Gastrocnemius medialis (tissue), 4 donors: ENCODE measurements at regions not wholly inside any gene's neighbourhood (a gene's known extent, or its start where the extent isn't known, plus 50 kb on each side); places are given as distances from the start of the nearest gene placed in this dataset.

Source experiments
- CTCF ChIP-seq, 5 experiments: fragments of 450-650 bp in 3 of 5; fragments of 200-600 bp in 2 of 5; sonication (generic) in 2 of 5; IDR thresholded peaks in 4 of 5; conservative IDR thresholded peaks in 1 of 5; 1 replicate in 4 of 5; 2 replicates in 1 of 5; pipeline ENCODE4 v1.5.1; 2016 to 2019; ENCODE audit warnings: antibody characterized with exemption in 5 of 5, mild to moderate bottlenecking in 3 of 5, moderate library complexity in 3 of 5
- POLR2A ChIP-seq, 2 donors: fragments of 450-650 bp; IDR thresholded peaks; one replicate each; pipeline ENCODE4 v1.6.1; 2017; ENCODE audit warnings: antibody characterized with exemption in 2 of 2, mild to moderate bottlenecking in 2 of 2, moderate library complexity in 2 of 2

DNA sequence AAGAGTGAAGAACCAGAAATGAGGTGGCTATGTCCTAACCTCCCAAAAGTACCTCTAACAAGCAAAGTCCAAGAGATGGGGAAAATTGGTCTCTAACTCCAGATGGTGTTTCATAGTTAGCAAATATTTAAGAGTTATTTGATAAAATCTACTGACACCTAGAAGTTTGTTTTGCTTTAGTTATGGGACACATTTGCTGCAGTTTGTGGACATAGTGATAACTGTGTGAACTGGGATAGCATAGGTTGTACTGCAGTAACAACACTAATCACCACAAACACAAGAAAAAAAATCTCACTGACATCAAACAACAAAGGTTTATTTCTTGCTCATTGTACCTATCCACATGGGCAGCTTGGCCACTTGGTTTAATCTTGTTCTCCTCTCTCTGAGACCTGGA, 965.0 kb upstream of the SPRY2 start:
- TF ChIP-seq CTCF (IDR thresholded peaks at IDR 0.05 in 4 of 5, conservative IDR thresholded peaks at IDR 0.05 in 1 of 5) (no peak), POLR2A (IDR thresholded peaks at IDR 0.05) (no peak)
